ENCODE measurements at regions not wholly inside any gene's neighbourhood (a gene's known extent, or its start where the extent isn't known, plus 50 kb on each side); places are given as distances from the start of the nearest gene placed in this dataset.
"Not testable (repeated sequence)": the region's sequence is repeated elsewhere in the genome, so short reads cannot be mapped to it uniquely, and the experiment has no call there.

DNA sequence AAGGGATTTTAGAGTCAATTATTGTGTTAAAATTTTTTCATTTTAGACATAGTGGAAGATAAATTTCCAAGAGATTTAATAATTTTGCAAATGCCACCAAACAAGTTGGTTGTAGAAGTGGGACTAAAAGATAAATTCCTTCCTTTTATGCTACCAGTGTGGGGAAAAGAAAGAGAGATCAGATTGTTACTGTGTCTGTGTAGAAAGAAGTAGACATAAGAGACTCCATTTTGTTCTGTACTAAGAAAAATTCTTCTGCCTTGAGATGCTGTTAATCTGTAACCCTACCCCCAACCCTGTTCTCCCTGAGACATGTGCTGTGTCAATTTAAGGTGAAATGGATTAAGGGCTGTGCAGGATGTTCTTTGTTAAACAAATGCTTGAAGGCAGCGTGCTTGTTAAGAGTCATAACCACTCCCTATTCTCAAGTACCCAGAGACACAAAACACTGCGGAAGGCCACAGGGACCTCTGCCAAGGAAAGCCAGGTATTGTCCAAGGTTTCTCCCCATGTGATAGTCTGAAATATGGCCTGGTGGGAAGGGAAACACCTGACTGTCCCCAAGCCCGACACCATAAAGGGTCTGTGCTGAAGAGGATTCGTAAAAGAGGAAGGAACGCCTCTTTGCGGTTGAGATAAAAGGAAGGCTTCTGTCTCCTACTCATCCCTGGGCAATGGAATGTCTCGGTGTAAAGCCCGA, 117.0 kb downstream of the CEP44 start:
- not testable (repeated sequence) for DNase-seq

DNA sequence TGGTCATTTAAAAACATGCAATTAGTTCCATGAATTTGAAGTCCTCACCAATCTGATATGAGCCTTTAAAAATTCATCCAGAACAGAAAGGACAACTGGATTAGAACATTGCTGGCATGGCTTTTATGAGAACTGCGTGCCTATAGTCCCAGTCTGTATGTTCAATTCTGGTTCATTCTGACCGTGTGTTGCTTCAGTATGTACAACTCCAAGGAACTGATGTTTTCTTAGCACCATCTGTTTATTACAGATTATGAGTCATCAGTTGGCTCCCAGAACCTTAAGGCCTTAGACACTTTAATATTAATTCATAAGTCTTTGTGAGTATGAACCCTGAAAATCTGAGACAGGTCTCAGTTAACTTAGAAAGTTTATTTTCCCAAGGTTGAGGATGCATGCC, 115.0 kb downstream of the CEP44 start:
- no peak for DNase-seq

DNA sequence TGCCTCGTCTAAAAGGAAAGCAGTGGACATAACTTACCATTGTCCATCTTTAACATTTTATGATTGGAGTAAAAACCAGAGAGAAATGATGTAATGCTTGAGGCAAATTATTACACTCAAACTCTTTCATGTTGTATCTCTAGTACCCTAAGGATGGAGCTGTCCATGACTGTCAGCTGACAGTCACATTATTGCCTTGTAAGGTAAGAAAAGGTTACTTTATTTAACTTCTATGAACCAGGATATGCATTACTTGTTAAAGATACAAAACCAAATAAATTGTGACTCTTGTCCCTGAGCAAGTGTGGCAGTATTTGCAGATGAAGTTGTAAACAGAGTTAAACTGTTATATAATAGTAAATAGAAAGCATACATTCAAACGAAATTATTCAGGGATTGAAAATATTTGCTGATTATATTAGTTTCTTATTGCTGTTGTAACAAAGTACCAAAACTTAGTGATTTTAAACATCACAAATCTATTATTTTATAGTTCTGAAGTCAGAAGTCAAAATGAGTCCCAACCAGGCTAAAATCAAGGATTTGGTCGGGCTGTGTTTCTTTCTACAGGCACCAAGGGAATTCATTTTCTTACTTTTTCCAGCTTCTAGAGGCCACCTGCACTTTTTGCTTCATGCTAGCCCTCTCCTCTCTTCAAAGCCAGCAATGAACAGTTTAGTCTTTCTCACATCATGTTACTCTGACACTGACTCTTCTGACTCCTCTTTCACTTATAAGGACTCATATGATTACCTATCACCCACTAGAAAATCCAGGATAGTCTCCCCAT, 113.8 kb downstream of the CEP44 start:
- no peak for DNase-seq

DNA sequence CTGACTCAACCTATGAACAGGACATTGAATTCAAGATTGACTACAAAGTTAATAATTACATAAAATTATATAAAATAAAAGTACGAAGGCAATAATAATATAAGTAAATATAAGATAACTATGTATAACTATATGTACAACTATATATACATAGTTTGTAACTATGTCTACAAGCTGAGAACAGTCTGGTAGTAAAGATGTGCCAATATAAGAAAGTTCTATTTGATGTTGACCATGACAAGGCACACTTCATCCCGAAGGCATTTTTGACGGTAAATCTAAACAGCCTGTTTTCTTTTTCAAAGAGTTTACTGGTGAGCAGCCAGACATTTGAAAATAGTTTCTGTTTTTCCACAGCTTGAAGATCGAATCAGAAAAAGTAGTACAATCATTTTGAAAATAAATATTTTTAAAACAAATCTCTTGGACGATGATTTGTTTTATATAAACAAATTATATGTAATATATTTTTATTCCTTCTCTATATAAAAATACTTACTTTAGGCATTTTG, 112.9 kb downstream of the CEP44 start:
- DNase-seq, result no peak

DNA sequence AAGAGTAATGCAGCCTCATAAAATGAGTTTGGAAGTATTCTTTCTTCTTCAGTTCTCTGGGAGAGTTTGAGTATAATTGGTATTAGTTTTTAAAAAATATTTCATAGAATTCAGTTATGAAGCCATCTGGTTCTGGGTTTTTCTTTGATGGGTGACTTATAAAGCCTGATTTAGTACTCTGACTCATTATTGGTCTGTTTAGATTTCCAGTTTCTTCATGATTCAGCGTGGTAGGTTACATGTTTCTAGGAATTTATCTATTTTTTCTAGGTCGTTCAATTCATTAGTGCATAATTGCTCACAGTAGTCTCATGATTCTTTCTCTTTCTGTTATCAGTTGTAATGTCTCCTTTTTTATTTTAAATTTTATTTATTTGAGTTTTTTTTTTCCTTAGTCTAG, 111.2 kb downstream of the CEP44 start:
- no peak for DNase-seq

DNA sequence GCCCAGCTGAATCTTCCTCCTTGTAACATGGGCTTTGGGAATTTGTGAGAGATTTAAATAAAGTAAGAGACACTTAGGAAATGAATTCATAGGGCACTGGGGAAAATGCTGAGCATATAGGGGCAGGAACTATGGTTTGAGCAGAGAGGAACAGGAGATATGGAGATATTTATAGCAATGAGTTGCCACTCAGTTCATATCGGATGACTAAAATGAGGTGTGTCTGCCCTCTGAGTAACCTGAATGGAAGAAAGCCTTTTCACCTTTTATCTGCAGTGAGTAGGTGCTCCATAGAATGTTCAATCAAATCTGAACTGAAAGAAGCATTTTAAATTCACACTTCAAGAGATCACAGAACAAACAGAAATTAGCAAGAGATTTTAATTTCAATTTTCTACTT, 105.7 kb downstream of the CEP44 start:
- DNase-seq, result no peak

DNA sequence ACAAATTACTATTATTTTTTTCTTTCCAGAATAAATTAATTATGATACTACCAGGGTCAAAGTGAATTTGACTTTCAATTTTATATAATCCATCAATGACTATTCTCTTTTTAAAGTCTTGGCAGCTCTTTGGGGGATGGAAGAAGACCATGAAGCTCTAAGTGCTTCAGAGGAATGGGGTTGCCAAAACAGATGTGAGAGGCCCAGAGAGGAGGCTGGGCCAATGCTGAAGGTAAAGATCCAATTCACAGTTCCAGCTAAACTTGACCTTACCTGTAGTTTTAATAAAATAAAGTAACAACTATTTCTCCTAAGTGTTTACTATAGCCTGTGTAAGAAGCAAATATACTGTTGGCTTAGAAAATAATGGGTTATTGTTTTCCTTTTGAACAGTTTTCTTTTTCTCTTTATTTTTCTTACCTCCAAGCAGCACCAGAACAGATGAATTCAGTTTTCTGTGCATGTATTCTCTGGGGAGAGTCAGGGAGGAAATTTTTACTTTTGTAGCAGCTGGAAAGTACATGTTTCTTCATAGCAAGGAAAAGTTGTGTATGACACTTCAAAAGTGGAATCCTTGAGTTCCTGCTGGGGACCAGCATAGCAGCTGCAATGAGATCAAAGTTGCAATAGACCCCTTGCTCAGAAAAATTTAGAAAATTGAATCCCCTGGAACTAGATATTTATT, 104.9 kb downstream of the CEP44 start:
- DNase-seq, result no peak

DNA sequence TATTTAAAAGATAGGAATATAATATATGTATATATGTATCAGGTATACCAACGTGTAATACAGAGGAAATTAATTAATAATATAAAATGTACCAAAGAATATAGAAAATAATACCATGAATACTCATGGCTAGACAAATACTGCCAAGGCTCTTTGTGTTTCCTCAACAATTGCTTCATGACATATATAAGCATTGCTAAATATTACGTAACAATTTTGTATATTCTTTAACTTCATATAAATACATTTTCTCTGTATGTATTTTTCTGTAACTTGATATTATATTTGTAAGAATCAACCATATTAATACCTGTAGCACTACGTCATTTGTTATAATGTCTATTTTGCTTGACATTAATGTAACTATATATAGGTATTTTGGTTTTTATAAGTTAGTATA, 104.0 kb downstream of the CEP44 start:
- no peak for DNase-seq

DNA sequence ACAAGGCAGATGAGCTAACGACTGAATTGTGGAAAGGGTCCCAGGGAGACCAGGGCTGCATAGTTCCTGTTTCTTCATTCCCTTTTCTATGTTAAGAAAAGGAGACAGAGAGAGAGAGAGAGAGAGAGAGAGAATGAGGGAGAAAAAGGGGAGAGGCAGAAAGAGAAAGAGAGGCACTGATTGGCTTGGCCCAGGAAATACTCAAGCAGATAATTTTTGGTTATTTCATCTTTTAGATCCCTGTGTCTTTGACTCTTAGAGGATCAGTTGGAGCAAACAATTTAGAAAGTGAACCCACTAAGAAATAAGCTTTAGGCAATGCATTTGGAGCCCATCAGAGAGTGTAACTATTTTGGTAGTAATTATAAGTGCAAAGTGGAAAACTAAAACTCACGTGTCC, 103.4 kb downstream of the CEP44 start:
- no peak for DNase-seq

DNA sequence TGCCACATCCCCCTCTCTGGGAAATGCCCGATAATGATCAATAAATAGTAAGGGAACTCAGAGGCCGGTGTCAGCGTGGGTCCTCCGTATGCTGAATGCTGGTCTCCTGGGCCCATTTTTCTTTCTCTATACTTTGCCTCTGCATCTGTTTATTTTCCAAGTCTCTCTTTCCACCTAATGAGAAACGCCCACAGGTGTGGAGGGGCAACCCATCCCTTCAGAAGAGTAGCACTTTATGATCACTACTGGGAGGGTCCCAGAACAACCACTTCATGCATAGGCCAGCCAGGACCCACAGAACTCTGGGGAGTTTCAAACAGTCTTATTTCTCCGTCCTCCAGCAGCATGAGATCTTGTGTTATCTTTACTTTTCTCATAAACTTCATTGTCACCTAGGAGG, 100.1 kb downstream of the CEP44 start:
- no peak for DNase-seq

DNA sequence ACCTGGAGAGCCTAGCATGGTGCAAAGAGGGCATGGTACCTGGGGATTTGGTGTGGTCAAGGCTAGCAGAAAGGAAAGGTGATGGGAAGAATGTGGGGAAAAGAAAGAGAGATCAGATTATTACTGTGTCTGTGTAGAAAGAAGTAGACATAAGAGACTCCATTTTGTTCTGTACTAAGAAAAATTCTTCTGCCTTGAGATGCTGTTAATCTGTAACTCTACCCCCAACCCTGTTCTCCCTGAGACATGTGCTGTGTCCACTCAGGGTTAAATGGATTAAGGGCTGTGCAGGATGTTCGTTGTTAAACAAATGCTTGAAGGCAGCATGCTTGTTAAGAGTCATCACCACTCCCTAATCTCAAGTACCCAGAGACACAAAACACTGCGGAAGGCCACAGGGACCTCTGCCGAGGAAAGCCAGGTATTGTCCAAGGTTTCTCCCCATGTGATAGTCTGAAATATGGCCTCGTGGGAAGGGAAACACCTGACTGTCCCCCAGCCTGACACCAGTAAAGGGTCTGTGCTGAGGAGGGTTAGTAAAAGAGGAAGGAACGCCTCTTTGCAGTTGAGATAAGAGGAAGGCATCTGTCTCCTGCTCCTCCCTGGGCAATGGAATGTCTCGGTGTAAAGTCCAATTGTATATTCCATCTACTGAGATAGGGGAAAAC, 99.4 kb downstream of the CEP44 start:
- DNase-seq, result not testable (repeated sequence)

Measured in anterior cingulate cortex (tissue), 58 donors.